Endothelial cell of hepatic sinusoid (primary cell): ENCODE measurements at regions not wholly inside any gene's neighbourhood (a gene's known extent, or its start where the extent isn't known, plus 50 kb on each side); places are given as distances from the start of the nearest gene placed in this dataset.
"Not testable (repeated sequence)": the region's sequence is repeated elsewhere in the genome, so short reads cannot be mapped to it uniquely, and the experiment has no call there.

Source experiments
- in situ Hi-C: cut with HindIII; loops from 2 replicates; pipeline ENCODE4 v1.10.0; 2017; ENCODE audit warnings: low sequenced_read_pairs

- in situ Hi-C loops = no loop called here
These were observed 225.8 kb upstream of the IRS2 start for GRCh38 chr13:110012102-110012739.

GRCh38 chr13:110010404-110011138 lies 224.2 kb upstream of the IRS2 start:
- in situ Hi-C loops = no loop called here

- in situ Hi-C loops = no loop called here
These were observed 222.4 kb upstream of the IRS2 start for GRCh38 chr13:110008816-110009215.

- in situ Hi-C loops = no loop called here
These were observed 219.9 kb upstream of the IRS2 start for GRCh38 chr13:110006304-110006703.

GRCh38 chr13:110005563-110005962 lies 219.2 kb upstream of the IRS2 start:
- in situ Hi-C loops = no loop called here

- in situ Hi-C loops = no loop called here
These were observed 218.4 kb upstream of the IRS2 start for GRCh38 chr13:110004814-110005213.

- in situ Hi-C loops = no loop called here
These were observed 215.4 kb upstream of the IRS2 start for GRCh38 chr13:110001670-110002275.

GRCh38 chr13:110000534-110001345 lies 214.4 kb upstream of the IRS2 start:
- in situ Hi-C loops = no loop called here

GRCh38 chr13:109999659-110000533 lies 213.5 kb upstream of the IRS2 start:
- in situ Hi-C loops = no loop called here

GRCh38 chr13:109998684-109999533 lies 212.5 kb upstream of the IRS2 start:
- in situ Hi-C loops = no loop called here

- in situ Hi-C loops = no loop called here
These were observed 211.7 kb upstream of the IRS2 start for GRCh38 chr13:109998037-109998436.

- in situ Hi-C loops = not testable (repeated sequence)
These were observed 210.7 kb upstream of the IRS2 start for GRCh38 chr13:109997056-109997595.

GRCh38 chr13:109996404-109996960 lies 210.1 kb upstream of the IRS2 start:
- in situ Hi-C loops = no loop called here

GRCh38 chr13:109995578-109995977 lies 209.2 kb upstream of the IRS2 start:
- in situ Hi-C loops = no loop called here

- in situ Hi-C loops = no loop called here
These were observed 203.9 kb upstream of the IRS2 start for GRCh38 chr13:109990296-109990695.

- in situ Hi-C loops = no loop called here
These were observed 203.3 kb upstream of the IRS2 start for GRCh38 chr13:109989686-109990085.

GRCh38 chr13:109989155-109989554 lies 202.8 kb upstream of the IRS2 start:
- in situ Hi-C loops = no loop called here

- in situ Hi-C loops = no loop called here
These were observed 200.5 kb upstream of the IRS2 start for GRCh38 chr13:109986851-109987250.
